Right renal pelvis (tissue), 4 donors: ENCODE measurements at regions not wholly inside any gene's neighbourhood (a gene's known extent, or its start where the extent isn't known, plus 50 kb on each side); places are given as distances from the start of the nearest gene placed in this dataset.

ENCODE experiments used
- DNase-seq, 4 donors: peaks; one replicate each; pipeline ENCODE4 v3.0.0-alpha.2; 2013; ENCODE audit warnings: low read depth in 4 of 4, low spot score in 3 of 4, missing footprints in 1 of 4

GRCh38 chr9:111197256-111197655, 132.8 kb downstream of the OR2K2 start:
- DNase-seq: no peak

GRCh38 chr9:111195766-111196165, 134.3 kb downstream of the OR2K2 start:
- DNase-seq: no peak

- no peak for DNase-seq
Measured at GRCh38 chr9:111193095-111193494, 136.9 kb downstream of the OR2K2 start.

- DNase-seq: no peak
Measured at GRCh38 chr9:111192650-111193049, 137.4 kb downstream of the OR2K2 start.

GRCh38 chr9:111190347-111190746, 139.7 kb downstream of the OR2K2 start:
- DNase-seq: no peak

GRCh38 chr9:111187376-111187775, 142.6 kb downstream of the OR2K2 start:
- DNase-seq: no peak

GRCh38 chr9:111186021-111186530, 143.9 kb downstream of the OR2K2 start:
- no peak for DNase-seq

- DNase-seq: no peak
Measured at GRCh38 chr9:111180811-111181210, 142.5 kb upstream of the LPAR1 start.

DNA sequence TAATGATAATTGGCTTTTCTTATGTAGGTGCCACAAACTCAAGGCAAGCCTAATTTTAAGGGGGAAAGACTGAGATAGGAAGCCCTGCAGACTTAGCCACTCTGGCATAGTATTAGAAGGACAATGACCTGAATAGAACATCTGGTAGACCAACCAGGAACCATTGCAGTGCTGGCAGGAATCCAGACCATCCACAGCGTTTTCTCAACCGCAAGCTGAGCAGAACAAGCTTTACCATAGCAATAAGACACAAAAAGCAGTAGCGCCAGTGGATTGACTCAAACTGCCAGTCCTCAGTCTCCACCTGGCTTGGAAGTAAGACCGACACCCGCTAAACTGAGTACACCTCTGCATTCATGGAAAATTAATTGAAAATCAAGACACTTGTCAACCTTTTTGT, 141.3 kb upstream of the LPAR1 start:
- DNase-seq: no peak

DNA sequence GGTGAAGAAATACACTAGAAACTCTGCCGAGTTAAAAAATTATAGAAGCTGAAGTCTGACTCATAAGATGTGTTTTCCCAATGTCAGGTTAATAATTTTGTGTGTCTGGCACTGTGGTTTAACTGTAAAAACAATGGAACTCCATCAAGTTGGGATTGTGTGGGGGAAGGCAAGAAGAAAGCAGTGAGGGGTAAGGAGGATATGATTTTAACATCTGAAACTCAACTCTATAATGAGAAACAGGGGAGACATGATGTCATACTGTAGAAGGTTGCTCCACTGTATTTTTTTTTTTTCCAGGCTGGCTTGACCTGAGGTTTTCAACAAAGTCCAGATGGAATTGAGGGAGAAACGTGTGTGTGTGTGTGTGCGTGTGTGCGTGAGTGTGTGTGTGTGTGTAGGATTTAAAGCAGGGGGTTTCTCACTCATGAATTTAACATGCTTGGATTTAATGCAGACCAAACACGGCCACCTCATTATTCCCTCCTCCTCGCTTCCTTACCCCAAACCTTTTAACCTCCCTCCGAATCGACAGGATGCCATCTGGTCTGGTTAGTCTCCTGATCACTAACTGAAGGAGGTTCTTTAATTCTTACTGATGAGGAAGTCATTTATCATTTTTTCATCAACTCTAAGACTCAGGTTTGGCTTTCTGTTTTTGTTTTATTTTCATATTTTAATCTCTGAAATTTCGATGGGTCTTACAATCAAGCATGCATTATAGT, 140.2 kb upstream of the LPAR1 start:
- DNase-seq: no peak

DNA sequence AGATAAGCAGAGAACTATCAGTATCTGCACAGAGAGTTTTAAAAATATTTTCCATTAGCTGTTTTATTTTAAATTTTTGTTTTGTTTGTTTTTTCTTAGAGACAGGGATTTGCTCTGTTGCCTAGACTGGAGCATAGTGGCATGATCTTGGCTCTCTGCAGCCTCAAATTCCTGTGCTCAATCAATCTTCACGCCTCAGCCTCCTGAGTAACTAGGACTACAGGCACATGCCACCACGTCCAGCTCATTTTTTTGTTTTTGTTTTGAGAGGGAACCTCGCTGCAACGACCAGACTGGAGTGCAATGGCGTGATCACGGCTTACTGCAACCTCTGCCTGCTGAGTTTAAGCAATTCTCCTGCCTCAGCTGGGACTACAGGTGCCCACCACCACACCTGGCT, 138.2 kb upstream of the LPAR1 start:
- DNase-seq: no peak

GRCh38 chr9:111175350-111175749, 137.1 kb upstream of the LPAR1 start:
- DNase-seq: no peak

DNA sequence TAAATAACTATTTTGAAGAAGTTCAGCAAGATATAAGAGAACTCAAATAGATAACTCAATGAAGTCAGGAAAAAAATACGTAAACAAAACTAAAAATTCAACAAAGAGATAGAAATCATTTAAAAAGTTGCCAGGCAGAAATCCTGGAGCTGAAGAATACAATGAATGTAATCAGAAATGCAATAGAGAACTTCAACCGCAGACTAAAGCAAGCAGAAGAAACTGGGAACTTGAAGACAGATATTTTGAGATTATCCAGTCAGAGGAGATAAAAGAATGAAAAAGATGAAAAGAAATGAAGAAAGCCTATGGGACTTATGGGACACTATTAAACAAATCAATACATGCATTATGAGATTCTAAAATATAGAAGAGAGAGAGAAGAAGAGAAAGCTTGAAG, 129.1 kb upstream of the LPAR1 start:
- DNase-seq: no peak

DNA sequence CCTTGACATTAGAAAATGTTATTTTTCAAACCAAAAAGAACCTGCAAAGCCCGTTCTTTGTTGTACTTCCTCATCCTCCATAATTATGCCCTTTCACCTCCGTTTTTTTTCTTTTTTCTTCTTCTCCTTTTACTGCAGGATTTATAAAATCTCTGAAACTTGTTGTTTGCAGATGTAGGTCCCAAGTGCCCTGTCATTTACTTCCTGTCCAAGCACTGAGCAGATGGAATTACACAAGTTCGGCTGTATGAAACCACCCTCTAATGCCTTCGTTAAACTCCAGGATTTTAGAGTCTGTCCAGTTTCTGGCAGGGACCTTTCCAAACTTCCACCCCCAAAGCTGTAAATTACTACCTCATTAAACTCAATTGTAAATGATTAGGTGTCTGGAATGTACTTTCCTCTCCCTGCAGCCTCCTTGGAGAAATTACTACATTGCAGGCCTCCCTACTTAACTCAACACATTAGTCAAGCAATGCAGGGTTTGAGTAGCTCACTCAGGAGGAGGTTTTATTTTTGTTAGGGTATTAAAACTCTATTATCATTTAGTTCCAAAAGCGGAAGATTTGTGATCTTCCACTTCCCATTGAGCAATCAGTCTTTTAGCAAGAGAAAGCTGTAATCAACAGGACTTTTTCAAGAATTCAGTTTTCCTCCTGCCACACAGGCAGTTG, 125.6 kb upstream of the LPAR1 start:
- peak in 2 of 4 donors; percentile 43 to 65 for DNase-seq

DNA sequence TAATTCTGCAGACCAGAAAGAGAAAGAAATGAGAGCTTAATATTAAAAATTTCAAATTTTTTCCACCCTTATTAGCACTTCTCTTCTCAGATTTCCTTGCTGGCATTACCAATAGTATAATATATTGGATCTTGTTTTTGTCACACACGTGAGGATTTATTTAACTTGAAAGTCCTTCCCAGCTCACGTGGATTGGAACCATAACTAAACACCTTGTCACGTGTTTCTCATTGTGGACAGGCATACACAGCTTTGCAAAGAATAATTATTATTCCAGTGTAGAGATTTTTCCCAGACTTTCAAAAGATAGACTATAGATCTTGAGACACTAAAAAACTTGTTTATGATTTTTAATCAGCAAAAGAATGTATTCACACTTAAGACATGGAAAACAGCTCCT, 123.8 kb upstream of the LPAR1 start:
- DNase-seq: no peak

DNA sequence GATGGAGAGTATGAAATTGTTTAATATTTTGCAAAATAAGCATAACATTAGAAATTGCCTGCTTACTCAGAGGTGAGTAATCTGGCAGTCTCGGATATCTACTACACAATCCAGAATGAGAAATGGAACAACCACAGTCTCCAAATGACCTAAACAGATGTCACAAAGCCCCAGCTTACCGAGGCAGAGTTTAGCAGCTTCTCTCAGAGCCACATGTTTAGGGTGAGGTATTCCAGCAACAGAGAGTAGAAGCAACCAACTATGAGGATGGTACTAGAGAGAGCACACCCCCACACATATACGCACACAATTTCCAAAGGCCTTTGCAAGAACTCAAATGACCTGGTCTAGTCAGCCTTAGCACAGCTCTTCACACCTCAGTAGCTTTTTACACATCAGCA, 122.7 kb upstream of the LPAR1 start:
- no peak for DNase-seq

GRCh38 chr9:111158999-111159398, 120.7 kb upstream of the LPAR1 start:
- no peak for DNase-seq

- DNase-seq: no peak
Measured at GRCh38 chr9:111158363-111158762, 120.1 kb upstream of the LPAR1 start.

DNA sequence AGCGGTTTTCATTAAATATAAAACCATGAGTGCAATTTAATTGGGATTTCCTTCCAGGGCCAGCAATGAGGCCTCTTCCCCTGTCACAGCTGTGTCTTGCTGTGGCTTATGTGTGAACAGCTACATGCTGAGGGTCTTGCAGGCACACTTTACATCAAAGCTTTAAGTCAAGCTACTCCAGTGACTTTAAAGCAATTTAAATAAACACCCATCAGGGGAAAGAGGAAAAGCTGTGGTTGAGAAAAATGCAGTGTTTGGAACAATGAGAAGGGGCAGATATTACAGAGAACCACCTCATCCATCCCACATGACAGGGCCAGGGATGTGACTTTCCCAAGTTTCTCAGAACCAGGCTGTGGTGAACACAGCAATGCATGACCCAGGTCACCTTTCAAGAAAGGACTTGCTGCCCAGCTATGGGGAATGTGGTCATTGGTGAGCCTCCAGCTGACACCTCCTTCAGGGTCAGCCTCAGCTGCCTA, 115.9 kb upstream of the LPAR1 start:
- no peak for DNase-seq

GRCh38 chr9:111152614-111153406, 114.5 kb upstream of the LPAR1 start:
- no peak for DNase-seq

DNA sequence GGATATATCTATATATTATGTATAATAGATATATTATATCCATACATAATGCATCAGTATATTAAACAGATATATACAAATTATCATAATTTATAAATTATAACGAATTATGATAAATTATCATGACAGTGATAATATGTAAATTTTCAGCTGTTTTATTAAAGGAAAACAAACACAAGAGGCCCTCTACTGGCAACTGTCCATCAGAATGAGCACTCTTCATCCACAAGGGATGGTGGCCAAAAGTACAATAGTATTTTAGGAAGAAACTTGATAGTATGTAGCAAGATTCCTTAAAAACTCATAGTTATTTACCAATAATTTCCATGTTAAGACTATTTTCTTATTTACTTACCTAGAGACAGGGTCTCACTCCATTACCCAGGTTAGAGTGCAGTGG, 113.3 kb upstream of the LPAR1 start:
- DNase-seq: no peak
